ENCODE measurements at regions not wholly inside any gene's neighbourhood (a gene's known extent, or its start where the extent isn't known, plus 50 kb on each side); places are given as distances from the start of the nearest gene placed in this dataset.
"Not testable (repeated sequence)": the region's sequence is repeated elsewhere in the genome, so short reads cannot be mapped to it uniquely, and the experiment has no call there.

GRCh38 chr20:41692479-41693135, 74.4 kb upstream of the CHD6 start:
- H3K4me3 ChIP-seq, result peak overlapping the region; percentile 53 to 97 (median 65)
- in situ Hi-C loops (cut with MboI; ENCODE audit: low pct_unique_long_range_greater_than_20kb in 2 of 9, low sequenced_read_pairs in 9 of 9, unreplicated experiment in 9 of 9), result no loop called here
- ATAC-seq (replicated peaks in 6 of 8), result peak; percentile 52 to 84 (median 80)
- peaks cover 0 to 3% of the 10 kb centered on the region in 2 donors for H3K4me1 ChIP-seq (replicated peaks in 1 of 2)
- peak overlapping the region; percentile 74 to 79 for H3K27ac ChIP-seq
- WGBS, 10 experiments, result 0 to 83% (median 17%) methylated on average over 1 to 21 of the region's 29 CpGs; no CpG with 5 or more reads in 4 of the 10 experiments

GRCh38 chr20:41691443-41691842, 73.3 kb upstream of the CHD6 start:
- 50 to 100% (median 83%) methylated on average over 1 to 2 of the region's 2 CpGs; no CpG with 5 or more reads in 1 of the 10 experiments for WGBS, 10 experiments
- H3K4me3 ChIP-seq, result no peak overlapping the region
- in situ Hi-C loops (cut with MboI; ENCODE audit: low pct_unique_long_range_greater_than_20kb in 2 of 9, low sequenced_read_pairs in 9 of 9, unreplicated experiment in 9 of 9), result no loop called here
- H3K4me1 ChIP-seq (replicated peaks in 1 of 2), result peaks cover 0 to 3% of the 10 kb centered on the region in 2 donors
- no peak overlapping the region for H3K27ac ChIP-seq
- no peak for ATAC-seq (replicated peaks in 6 of 8)

DNA sequence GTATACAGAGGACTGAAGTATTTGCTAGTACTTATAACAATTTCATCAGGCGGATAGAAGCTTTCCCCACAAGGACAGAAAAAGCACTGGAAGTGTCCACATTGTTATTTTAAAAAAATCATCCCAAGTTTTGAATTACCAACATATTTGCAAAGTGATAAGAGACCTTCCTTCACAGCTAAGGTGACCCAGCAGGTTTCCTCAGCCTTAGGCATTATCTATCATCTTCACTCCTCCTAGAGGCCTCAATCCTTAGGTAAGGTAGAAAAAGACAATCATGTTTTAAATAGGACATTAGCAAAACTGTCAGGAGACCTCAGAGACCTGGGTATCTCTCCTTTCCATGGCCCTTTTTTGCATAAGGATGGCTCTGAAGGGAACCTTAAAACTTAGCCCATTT, 72.5 kb upstream of the CHD6 start:
- Histone ChIP-seq H3K27ac (no peak overlapping the region), H3K4me3 (no peak overlapping the region), H3K4me1 (replicated peaks in 1 of 2) (peaks cover 0 to 3% of the 10 kb centered on the region in 2 donors)
- no peak for ATAC-seq (replicated peaks in 6 of 8)
- 0 to 100% (median 85%) methylated on average over 1 of the region's 1 CpG; no CpG with 5 or more reads in 4 of the 10 experiments for WGBS, 10 experiments
- in situ Hi-C loops (cut with MboI; ENCODE audit: low pct_unique_long_range_greater_than_20kb in 2 of 9, low sequenced_read_pairs in 9 of 9, unreplicated experiment in 9 of 9), result no loop called here

DNA sequence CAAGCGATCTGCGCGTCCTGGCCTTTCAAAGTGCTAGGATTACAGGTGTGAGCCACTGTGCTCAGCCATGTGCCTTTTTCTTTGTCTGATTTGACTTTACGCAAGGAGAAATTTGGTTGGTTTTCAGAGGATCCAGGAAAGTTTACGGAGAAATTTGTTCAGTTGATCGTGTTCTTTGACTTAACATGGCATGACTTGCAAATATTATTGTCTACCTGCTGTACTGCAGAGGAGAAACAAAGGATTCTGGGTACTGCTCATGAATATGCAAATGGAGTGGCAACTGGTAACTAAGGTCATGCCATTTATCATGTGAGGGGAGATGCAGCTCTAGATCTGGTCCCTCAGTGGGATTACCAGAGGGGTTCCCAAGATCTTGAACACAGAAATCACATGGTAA, 68.8 kb upstream of the CHD6 start:
- Histone ChIP-seq H3K27ac (no peak overlapping the region), H3K4me1 (replicated peaks in 1 of 2) (no peaks in the 10 kb centered on the region), H3K4me3 (no peak overlapping the region)
- 34 to 96% (median 87%) methylated on average over 2 to 6 of the region's 6 CpGs; no CpG with 5 or more reads in 2 of the 10 experiments for WGBS, 10 experiments
- in situ Hi-C loops (cut with MboI; ENCODE audit: low pct_unique_long_range_greater_than_20kb in 2 of 9, low sequenced_read_pairs in 9 of 9, unreplicated experiment in 9 of 9), result no loop called here
- ATAC-seq (replicated peaks in 6 of 8), result no peak

DNA sequence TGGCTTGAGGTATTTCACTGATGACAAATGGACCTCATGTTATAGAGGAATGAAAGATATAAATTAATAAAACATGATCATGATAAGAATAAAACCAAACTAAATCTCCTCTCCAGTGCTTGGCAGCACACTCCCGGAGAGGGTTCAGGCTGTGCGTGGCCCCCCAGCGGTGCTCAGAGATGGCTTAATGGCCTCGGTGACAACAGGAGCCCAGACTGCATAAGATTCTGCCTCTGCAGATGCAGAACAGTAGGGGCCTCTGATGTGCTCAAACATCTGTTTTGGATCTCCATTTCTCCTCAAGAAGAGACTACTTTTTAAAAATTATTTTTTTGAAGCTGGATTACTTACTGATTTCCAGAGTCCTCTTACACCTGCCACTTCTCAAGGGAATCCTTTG, 67.0 kb upstream of the CHD6 start:
- in situ Hi-C loops (cut with MboI; ENCODE audit: low pct_unique_long_range_greater_than_20kb in 2 of 9, low sequenced_read_pairs in 9 of 9, unreplicated experiment in 9 of 9); H3K4me3 ChIP-seq; ATAC-seq (replicated peaks in 6 of 8); H3K27ac ChIP-seq; H3K4me1 ChIP-seq (replicated peaks in 1 of 2): not testable (repeated sequence)
- 0 to 90% (median 28%) methylated on average over 1 to 4 of the region's 4 CpGs; no CpG with 5 or more reads in 6 of the 10 experiments for WGBS, 10 experiments

DNA sequence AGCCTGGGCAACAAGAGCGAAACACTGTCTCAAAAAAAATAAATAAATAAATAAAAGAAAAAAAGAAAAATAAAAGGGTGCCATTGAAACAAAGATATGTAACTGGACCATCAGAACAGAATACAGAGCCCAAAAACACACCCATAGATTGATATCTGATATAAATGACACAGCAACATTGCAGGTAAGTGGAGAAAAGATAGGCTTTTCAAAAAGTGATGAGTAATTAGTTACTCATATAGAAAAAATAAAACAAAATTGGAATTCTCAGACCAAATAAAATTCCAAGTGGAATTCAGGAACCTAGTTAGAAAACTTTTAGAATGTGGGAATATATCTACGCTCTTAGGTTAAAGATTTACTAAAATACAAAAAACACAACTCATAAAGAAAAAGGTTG, 60.6 kb upstream of the CHD6 start:
- Histone ChIP-seq H3K4me1 (replicated peaks in 1 of 2) (no peaks in the 10 kb centered on the region), H3K27ac (no peak overlapping the region), H3K4me3 (no peak overlapping the region)
- 57 to 100% (median 83%) methylated on average over 1 to 2 of the region's 2 CpGs for WGBS, 10 experiments
- in situ Hi-C loops (cut with MboI; ENCODE audit: low pct_unique_long_range_greater_than_20kb in 2 of 9, low sequenced_read_pairs in 9 of 9, unreplicated experiment in 9 of 9), result no loop called here
- no peak for ATAC-seq (replicated peaks in 6 of 8)

DNA sequence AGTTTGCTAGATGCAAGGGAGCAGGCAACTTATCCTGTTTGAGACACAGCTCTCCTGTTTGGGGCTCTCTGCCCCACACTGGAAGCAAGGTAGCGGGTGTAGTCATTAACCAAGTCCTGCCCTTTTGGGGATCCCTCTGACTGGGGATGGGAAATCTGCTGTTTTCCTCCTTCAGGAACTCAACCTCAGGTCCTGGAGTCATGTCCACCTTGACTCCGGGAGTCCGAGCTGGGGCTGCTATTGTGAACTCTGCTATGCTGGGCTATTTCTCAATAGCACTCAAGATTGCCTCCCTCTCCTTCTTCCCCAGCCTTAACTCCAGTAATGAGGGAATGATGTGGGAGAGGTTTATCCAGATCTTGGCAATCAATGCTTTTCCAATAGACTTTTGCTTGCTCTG, 54.1 kb upstream of the CHD6 start:
- 92 to 100% (median 100%) methylated on average over 1 to 3 of the region's 3 CpGs; no CpG with 5 or more reads in 4 of the 10 experiments for WGBS, 10 experiments
- Histone ChIP-seq H3K4me3 (no peak overlapping the region), H3K4me1 (replicated peaks in 1 of 2) (no peaks in the 10 kb centered on the region), H3K27ac (no peak overlapping the region)
- no peak for ATAC-seq (replicated peaks in 6 of 8)
- in situ Hi-C loops (cut with MboI; ENCODE audit: low pct_unique_long_range_greater_than_20kb in 2 of 9, low sequenced_read_pairs in 9 of 9, unreplicated experiment in 9 of 9), result no loop called here

- in situ Hi-C loops (cut with MboI; ENCODE audit: low pct_unique_long_range_greater_than_20kb in 2 of 9, low sequenced_read_pairs in 9 of 9, unreplicated experiment in 9 of 9), result no loop called here
- no peaks in the 10 kb centered on the region for H3K4me1 ChIP-seq (replicated peaks in 1 of 2)
- H3K4me3 ChIP-seq, result no peak overlapping the region
- ATAC-seq (replicated peaks in 6 of 8), result no peak
- no peak overlapping the region for H3K27ac ChIP-seq
- 31 to 71% (median 44%) methylated on average over 1 to 4 of the region's 6 CpGs; no CpG with 5 or more reads in 5 of the 10 experiments for WGBS, 10 experiments
Measured at GRCh38 chr20:41671143-41671542, 53.0 kb upstream of the CHD6 start.

DNA sequence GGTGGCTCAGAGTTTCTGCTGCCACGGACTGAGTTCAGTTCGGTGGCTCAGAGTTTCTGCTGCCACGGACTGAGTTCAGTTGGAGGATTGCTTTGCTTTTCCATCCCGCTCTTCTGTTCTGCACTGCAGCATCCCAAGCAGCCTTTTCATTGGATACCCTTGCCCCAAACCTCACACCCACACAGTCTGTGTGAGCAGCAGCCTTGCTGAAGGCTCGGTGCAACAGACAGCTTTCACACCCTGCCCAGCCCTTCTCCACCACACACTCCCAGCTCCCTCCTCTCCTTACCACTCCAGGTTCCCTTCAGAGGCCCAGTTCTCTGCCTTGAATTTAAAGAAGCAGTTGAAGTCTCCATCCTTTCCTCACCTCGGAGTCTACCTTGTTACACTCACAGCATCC, 52.5 kb upstream of the CHD6 start:
- Histone ChIP-seq H3K27ac (no peak overlapping the region), H3K4me1 (replicated peaks in 1 of 2) (no peaks in the 10 kb centered on the region), H3K4me3 (no peak overlapping the region)
- WGBS, 10 experiments, result 20 to 86% (median 60%) methylated on average over 1 to 2 of the region's 6 CpGs; no CpG with 5 or more reads in 1 of the 10 experiments
- in situ Hi-C loops (cut with MboI; ENCODE audit: low pct_unique_long_range_greater_than_20kb in 2 of 9, low sequenced_read_pairs in 9 of 9, unreplicated experiment in 9 of 9), result no loop called here
- no peak for ATAC-seq (replicated peaks in 6 of 8)

GRCh38 chr20:41669708-41670263, 51.6 kb upstream of the CHD6 start:
- peak in 2 of 8 experiments; percentile 49 to 54 for ATAC-seq (replicated peaks in 6 of 8)

DNA sequence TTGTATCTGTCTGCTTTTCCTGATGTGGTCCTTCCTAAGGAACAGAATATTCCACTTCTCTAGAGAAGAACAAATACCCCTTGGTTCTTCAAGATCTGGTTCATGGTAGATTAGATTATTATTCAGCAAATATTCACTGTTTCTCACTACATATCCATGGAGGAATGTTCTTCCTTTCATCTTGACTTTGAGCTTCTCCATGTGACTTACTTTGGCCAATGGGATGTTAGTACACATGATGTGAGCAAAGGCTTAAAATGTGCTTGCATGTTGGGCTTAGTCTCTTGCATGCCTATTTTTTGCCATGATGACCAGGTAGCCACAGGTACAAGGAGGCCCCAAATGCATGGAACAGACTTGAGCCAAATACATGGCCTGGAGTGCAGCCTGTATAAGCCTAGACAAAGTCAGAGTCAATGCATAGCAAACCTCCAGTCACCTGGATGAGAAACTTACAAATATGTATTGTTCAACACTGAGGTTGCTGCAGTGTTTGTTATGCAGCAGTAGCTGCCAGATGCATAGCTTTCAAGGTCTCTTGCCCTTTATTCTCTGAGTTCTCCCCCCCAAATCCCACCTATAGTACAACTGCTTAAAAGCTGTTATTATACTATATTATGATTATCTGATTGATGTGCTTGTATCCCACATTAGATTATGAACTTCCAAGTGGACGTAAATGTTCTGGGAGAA, 50.0 kb upstream of the CHD6 start:
- in situ Hi-C loops (cut with MboI; ENCODE audit: low pct_unique_long_range_greater_than_20kb in 2 of 9, low sequenced_read_pairs in 9 of 9, unreplicated experiment in 9 of 9), result no loop called here
- H3K27ac ChIP-seq, result no peak overlapping the region
- WGBS, 10 experiments, result 0 to 100% (median 46%) methylated on average over 1 of the region's 1 CpG; no CpG with 5 or more reads in 4 of the 10 experiments
- no peaks in the 10 kb centered on the region for H3K4me1 ChIP-seq (replicated peaks in 1 of 2)
- no peak for ATAC-seq (replicated peaks in 6 of 8)
- no peak overlapping the region for H3K4me3 ChIP-seq

More at GRCh38 chr20:41669708-41670263, 51.6 kb upstream of the CHD6 start:
- Histone ChIP-seq H3K27ac (no peak overlapping the region), H3K4me3 (no peak overlapping the region), H3K4me1 (replicated peaks in 1 of 2) (no peaks in the 10 kb centered on the region)
- WGBS, 10 experiments, result 17 to 100% (median 43%) methylated on average over 1 to 6 of the region's 6 CpGs
- in situ Hi-C loops (cut with MboI; ENCODE audit: low pct_unique_long_range_greater_than_20kb in 2 of 9, low sequenced_read_pairs in 9 of 9, unreplicated experiment in 9 of 9), result no loop called here
